ENCODE measurements at regions not wholly inside any gene's neighbourhood (a gene's known extent, or its start where the extent isn't known, plus 50 kb on each side); places are given as distances from the start of the nearest gene placed in this dataset.

DNA sequence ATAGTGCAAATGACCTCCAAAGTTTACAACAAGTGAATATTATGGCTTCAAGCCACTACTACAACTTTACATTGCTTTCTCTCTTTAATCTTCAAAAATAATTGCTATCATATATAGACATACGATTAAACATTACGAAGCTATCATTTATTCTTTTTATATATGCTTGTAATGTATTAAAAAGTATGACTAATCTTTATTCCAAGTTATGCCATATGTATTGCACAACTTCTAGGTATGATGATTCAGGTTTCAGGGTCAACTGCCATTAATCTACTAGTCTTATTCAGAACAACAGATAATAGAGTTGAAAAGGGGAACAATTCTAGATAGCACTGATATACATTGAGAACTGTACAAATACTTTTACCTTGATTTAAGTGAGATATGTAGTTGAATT is 506.2 kb upstream of the TMEFF2 start:
- H3K4me1 ChIP-seq (ENCODE audit: control insufficient read depth in 1 of 2, insufficient read depth in 2 of 2, low read depth in 1 of 2, low read length in 1 of 2), result no peaks in the 10 kb centered on the region; a peak in 1 of 4 replicates
- POLR2A ChIA-PET, result no interaction called here

DNA sequence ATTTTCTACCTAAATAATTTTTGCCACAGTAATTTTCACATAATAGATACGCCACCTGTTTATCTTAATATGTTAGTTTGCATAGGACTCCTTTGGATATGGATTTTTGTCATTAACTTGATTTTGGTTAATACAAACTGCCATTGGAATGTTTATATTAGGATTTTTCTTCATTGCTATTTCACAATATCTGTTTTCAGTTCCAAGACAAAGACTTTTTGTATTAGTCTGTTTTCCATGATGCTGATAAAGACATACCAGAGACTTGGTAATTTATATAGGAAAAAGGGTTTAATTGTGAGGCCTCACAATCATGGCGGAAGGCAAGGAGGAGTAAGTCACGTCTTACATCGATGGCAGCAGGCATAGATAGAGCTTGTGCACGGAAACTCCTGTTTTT is 503.1 kb upstream of the TMEFF2 start:
- Histone ChIP-seq H3F3A (replicated peaks; ENCODE audit: insufficient read depth) (no peaks in the 10 kb centered on the region), H3K79me2 (ENCODE audit: insufficient read depth) (no peaks in the 10 kb centered on the region), H3K4me3 (ENCODE audit: low read depth in 2 of 2, low read length in 1 of 2) (no peak overlapping the region), H3K9me3 (no peaks in the 10 kb centered on the region), H2AFZ (ENCODE audit: low read depth) (no peak overlapping the region), H3K9ac (no peak overlapping the region), H3K27me3 (ENCODE audit: insufficient read depth) (no peaks in the 10 kb centered on the region), H3K36me3 (replicated peaks in 1 of 2; ENCODE audit: control insufficient read depth in 1 of 2, insufficient read depth in 2 of 2, low read length in 1 of 2) (no peaks in the 10 kb centered on the region), H3K27ac (ENCODE audit: low read depth in 2 of 2, low read length in 1 of 2) (no peak overlapping the region), H3K9me2 (no peaks in the 10 kb centered on the region), H3K4me2 (no peak overlapping the region), H4K20me1 (ENCODE audit: insufficient read depth) (no peaks in the 10 kb centered on the region), H3K4me1 (ENCODE audit: control insufficient read depth in 1 of 2, insufficient read depth in 2 of 2, low read depth in 1 of 2, low read length in 1 of 2) (no peaks in the 10 kb centered on the region)
- ChIA-PET CTCF (no interaction called here), POLR2A (no interaction called here)
- TF ChIP-seq RXRA (IDR thresholded peaks at IDR 0.05; ENCODE audit: borderline replicate concordance, low read depth) (no peak), YY1 (IDR thresholded peaks at IDR 0.05; ENCODE audit: low read depth) (no peak), NFIC (IDR thresholded peaks at IDR 0.05; ENCODE audit: borderline replicate concordance) (no peak), REST (IDR thresholded peaks at IDR 0.05; ENCODE audit: low read depth, low read length) (no peak), FOXJ3 (CRISPR knock-in tag; IDR thresholded peaks at IDR 0.05) (no peak)
- TF ChIP-seq, protein P1, sequence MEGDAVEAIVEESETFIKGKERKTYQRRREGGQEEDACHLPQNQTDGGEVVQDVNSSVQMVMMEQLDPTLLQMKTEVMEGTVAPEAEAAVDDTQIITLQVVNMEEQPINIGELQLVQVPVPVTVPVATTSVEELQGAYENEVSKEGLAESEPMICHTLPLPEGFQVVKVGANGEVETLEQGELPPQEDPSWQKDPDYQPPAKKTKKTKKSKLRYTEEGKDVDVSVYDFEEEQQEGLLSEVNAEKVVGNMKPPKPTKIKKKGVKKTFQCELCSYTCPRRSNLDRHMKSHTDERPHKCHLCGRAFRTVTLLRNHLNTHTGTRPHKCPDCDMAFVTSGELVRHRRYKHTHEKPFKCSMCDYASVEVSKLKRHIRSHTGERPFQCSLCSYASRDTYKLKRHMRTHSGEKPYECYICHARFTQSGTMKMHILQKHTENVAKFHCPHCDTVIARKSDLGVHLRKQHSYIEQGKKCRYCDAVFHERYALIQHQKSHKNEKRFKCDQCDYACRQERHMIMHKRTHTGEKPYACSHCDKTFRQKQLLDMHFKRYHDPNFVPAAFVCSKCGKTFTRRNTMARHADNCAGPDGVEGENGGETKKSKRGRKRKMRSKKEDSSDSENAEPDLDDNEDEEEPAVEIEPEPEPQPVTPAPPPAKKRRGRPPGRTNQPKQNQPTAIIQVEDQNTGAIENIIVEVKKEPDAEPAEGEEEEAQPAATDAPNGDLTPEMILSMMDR (IDR thresholded peaks at IDR 0.05), result no peak
- DNase-seq, result no peak
- 67% methylated on average over 5 of the region's 5 CpGs for WGBS (ENCODE audit: low lambda C conversion rate)

More for the DNA sequence above, 506.2 kb upstream of the TMEFF2 start:
- Histone ChIP-seq H3K9ac (no peak overlapping the region), H2AFZ (ENCODE audit: low read depth) (no peak overlapping the region), H3K27ac (ENCODE audit: low read depth in 2 of 2, low read length in 1 of 2) (no peak overlapping the region), H4K20me1 (ENCODE audit: insufficient read depth) (no peaks in the 10 kb centered on the region), H3K36me3 (replicated peaks in 1 of 2; ENCODE audit: control insufficient read depth in 1 of 2, insufficient read depth in 2 of 2, low read length in 1 of 2) (no peaks in the 10 kb centered on the region), H3K9me2 (no peaks in the 10 kb centered on the region), H3K79me2 (ENCODE audit: insufficient read depth) (no peaks in the 10 kb centered on the region), H3K4me3 (ENCODE audit: low read depth in 2 of 2, low read length in 1 of 2) (no peak overlapping the region), H3K4me2 (no peak overlapping the region), H3F3A (replicated peaks; ENCODE audit: insufficient read depth) (no peaks in the 10 kb centered on the region), H3K27me3 (ENCODE audit: insufficient read depth) (no peaks in the 10 kb centered on the region), H3K9me3 (no peaks in the 10 kb centered on the region)
- no peak for TF ChIP-seq MEF2A (IDR thresholded peaks at IDR 0.05; ENCODE audit: borderline replicate concordance, low read depth)
- no peak for TF ChIP-seq POLR2AphosphoS5 (IDR thresholded peaks at IDR 0.05; ENCODE audit: low read depth, low read length)
- no peak for TF ChIP-seq REST (IDR thresholded peaks at IDR 0.05; ENCODE audit: low read depth, low read length)
- no peak for TF ChIP-seq FOSL2 (IDR thresholded peaks at IDR 0.05; ENCODE audit: borderline replicate concordance, low read depth)
- TF ChIP-seq NFIC (IDR thresholded peaks at IDR 0.05; ENCODE audit: borderline replicate concordance), result no peak
- TF ChIP-seq, protein P2, sequence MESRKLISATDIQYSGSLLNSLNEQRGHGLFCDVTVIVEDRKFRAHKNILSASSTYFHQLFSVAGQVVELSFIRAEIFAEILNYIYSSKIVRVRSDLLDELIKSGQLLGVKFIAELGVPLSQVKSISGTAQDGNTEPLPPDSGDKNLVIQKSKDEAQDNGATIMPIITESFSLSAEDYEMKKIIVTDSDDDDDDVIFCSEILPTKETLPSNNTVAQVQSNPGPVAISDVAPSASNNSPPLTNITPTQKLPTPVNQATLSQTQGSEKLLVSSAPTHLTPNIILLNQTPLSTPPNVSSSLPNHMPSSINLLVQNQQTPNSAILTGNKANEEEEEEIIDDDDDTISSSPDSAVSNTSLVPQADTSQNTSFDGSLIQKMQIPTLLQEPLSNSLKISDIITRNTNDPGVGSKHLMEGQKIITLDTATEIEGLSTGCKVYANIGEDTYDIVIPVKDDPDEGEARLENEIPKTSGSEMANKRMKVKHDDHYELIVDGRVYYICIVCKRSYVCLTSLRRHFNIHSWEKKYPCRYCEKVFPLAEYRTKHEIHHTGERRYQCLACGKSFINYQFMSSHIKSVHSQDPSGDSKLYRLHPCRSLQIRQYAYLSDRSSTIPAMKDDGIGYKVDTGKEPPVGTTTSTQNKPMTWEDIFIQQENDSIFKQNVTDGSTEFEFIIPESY (IDR thresholded peaks at IDR 0.05; ENCODE audit: borderline replicate concordance, low read depth), result no peak
- no peak for TF ChIP-seq YY1 (IDR thresholded peaks at IDR 0.05; ENCODE audit: low read depth)
- CTCF ChIA-PET, result interaction anchor here (1.0 to 1.1 kb wide), 2 partner anchors 12 to 41 kb away, joined by 3 read pairs; no protein-coding TSS in a partner anchor
- WGBS (ENCODE audit: low lambda C conversion rate), result 52% methylated on average over 2 of the region's 2 CpGs
- DNase-seq, result no peak
